Activated T-cell treated with anti-CD3 and anti-CD28 coated beads, Interleukin-2, amount 50 U/mL, for 24 hours (primary cell): ENCODE measurements at regions not wholly inside any gene's neighbourhood (a gene's known extent, or its start where the extent isn't known, plus 50 kb on each side); places are given as distances from the start of the nearest gene placed in this dataset.

Experiments
- DNase-seq: peaks from one replicate; pipeline ENCODE4 v3.0.0-alpha.2; 2020
- H3K27ac Mint-ChIP-seq: 2 replicates; pipeline ENCODE4 v1.8.0; 2020; ENCODE audit warnings: mild to moderate bottlenecking, mixed read lengths
- H3K27me3 Mint-ChIP-seq: 2 replicates; pipeline ENCODE4 v1.8.0; 2020; ENCODE audit warnings: mixed read lengths
- H3K36me3 Mint-ChIP-seq: 2 replicates; pipeline ENCODE4 v1.8.0; 2020; ENCODE audit warnings: low read depth, mixed read lengths
- H3K4me1 Mint-ChIP-seq: 2 replicates; pipeline ENCODE4 v1.8.0; 2020; ENCODE audit warnings: low read depth, mixed read lengths
- H3K4me3 Mint-ChIP-seq: 2 replicates; pipeline ENCODE4 v1.8.0; 2020; ENCODE audit warnings: mild to moderate bottlenecking, moderate library complexity, mixed read lengths
- H3K9me3 Mint-ChIP-seq: 2 replicates; pipeline ENCODE4 v1.8.0; 2020; ENCODE audit warnings: mixed read lengths

DNA sequence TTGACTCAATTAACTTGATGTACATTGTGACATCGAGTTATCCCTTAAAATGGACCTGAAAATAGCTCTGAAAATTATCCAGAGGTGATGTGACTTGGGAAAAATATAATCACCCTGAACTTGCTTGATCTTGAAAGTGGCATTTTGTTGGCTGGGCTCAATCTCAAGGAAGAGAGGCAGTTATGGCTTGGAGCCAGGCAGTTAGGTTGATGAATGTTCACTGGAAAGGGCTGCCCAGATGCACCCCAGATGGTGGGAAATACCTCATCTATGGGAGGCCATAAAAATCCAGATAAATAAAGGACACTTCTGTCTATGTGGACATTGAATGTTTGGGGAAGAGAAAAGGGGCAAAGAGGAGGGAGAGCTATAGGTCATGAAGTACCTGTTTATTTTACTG is 55.7 kb upstream of the OR5AN1 start:
- Mint-ChIP-seq H3K27me3 (peaks cover 41% of the 10 kb centered on the region), H3K9me3 (peaks cover 5% of the 10 kb centered on the region), H3K27ac (no peak overlapping the region), H3K4me3 (no peak overlapping the region), H3K4me1 (no peaks in the 10 kb centered on the region), H3K36me3 (no peaks in the 10 kb centered on the region)
- no peak for DNase-seq

GRCh38 chr11:59295435-59295834 is 63.3 kb upstream of the OR5AN1 start:
- no peak overlapping the region for H3K27ac Mint-ChIP-seq
- no peak overlapping the region for H3K4me3 Mint-ChIP-seq
- peaks cover 41% of the 10 kb centered on the region for H3K27me3 Mint-ChIP-seq
- H3K36me3 Mint-ChIP-seq: no peaks in the 10 kb centered on the region
- DNase-seq: no peak
- peaks cover 3% of the 10 kb centered on the region for H3K9me3 Mint-ChIP-seq
- H3K4me1 Mint-ChIP-seq: no peaks in the 10 kb centered on the region

DNA sequence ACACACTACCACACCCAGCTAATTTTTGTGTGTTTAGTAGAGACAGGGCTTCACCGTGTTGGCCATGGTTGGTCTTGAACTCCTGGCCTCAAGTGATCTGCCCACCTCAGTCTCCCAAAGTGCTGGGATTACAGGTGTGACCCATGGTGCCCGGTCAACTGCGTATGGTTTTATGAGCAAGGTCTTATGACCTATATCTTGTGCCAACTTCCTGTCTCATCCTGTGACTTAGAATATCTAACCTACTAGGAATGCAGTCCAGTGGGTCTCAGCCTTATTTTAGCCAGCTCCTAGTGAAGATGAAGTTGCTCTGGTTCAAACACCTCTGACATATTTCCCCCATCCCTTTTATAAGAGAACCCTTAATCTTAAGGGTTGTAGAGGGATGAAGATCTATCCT is 66.1 kb upstream of the OR5AN1 start:
- Mint-ChIP-seq H3K27me3 (peaks cover 39% of the 10 kb centered on the region), H3K36me3 (no peaks in the 10 kb centered on the region), H3K27ac (no peak overlapping the region), H3K9me3 (peaks cover 3% of the 10 kb centered on the region), H3K4me3 (no peak overlapping the region), H3K4me1 (no peaks in the 10 kb centered on the region)
- no peak for DNase-seq

GRCh38 chr11:59291228-59291627 is 67.5 kb upstream of the OR5AN1 start:
- H3K4me3 Mint-ChIP-seq: no peak overlapping the region
- no peak for DNase-seq
- peaks cover 3% of the 10 kb centered on the region for H3K9me3 Mint-ChIP-seq
- H3K27ac Mint-ChIP-seq: no peak overlapping the region
- H3K36me3 Mint-ChIP-seq: no peaks in the 10 kb centered on the region
- no peaks in the 10 kb centered on the region for H3K4me1 Mint-ChIP-seq
- peaks cover 37% of the 10 kb centered on the region for H3K27me3 Mint-ChIP-seq

DNA sequence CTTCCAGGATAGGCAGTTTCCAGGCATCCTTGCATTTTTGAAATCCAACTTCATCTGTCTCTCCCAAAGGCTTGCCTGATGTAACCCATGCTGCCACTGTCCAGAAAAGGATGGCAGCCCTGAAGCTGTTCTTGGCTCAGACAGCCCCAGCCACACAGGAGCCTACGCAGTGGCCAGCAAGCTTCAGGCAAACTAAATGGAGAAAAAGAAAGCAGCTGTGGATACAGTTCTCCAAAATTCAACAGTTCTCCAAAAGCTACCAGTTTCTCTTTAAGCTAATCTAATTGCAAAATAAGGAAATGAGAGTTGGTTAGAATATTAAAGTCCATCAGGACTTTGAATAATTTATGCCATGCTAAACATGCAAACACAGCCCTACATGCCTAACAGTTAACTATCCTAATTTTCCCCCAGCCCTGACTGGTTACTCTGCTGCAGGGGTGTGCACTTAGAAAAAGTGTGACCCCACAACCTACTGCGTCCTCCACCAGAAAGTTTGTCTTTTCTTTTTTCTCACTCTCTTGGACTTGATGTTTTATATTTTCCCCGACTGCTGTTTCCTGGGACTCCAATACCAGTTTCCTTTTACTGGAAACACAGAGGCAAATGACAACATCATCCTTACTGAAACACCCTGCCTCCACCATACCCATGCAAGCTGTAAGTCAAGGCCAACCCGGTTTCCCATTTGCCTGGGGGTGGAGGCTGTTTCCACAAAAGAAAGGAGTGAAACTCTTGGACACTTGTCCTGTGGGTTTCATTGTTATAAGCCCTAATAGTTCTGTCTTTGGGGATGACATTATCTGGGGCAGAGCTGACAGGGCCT is 69.1 kb upstream of the OR5AN1 start:
- DNase-seq: no peak
- Mint-ChIP-seq H3K27ac (no peak overlapping the region), H3K9me3 (peaks cover 3% of the 10 kb centered on the region), H3K27me3 (peaks cover 44% of the 10 kb centered on the region), H3K4me1 (peaks cover 2% of the 10 kb centered on the region), H3K4me3 (no peak overlapping the region), H3K36me3 (no peaks in the 10 kb centered on the region)

DNA sequence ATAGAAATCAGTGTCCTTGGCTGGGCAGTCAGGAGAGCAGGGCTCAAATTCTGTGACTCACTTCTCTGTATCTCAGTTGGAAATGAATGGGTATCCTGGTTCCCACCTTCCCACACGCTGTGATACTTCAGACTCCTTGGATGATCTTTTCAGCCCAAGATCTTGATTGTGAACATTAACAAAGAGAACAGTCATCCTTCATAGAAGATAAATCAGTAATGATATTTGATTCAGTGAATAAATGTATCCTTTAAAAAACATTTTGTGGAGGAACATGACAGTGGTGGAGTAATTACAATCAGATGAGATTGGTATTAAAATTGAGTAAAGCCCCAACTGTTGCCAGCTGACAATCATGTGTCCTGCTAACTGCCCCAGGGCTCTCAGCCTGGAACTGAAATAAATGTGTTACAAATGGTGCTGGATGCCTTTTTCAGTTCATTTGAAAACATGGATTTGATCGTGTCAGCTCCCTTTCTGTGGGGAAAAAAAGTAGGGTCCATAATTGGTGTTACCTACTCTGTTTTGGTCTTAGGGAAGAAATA is 72.9 kb upstream of the OR5AN1 start:
- Mint-ChIP-seq H3K4me3 (no peak overlapping the region), H3K36me3 (no peaks in the 10 kb centered on the region), H3K4me1 (peaks cover 15% of the 10 kb centered on the region), H3K9me3 (no peaks in the 10 kb centered on the region), H3K27me3 (peaks cover 44% of the 10 kb centered on the region), H3K27ac (no peak overlapping the region)
- no peak for DNase-seq

DNA sequence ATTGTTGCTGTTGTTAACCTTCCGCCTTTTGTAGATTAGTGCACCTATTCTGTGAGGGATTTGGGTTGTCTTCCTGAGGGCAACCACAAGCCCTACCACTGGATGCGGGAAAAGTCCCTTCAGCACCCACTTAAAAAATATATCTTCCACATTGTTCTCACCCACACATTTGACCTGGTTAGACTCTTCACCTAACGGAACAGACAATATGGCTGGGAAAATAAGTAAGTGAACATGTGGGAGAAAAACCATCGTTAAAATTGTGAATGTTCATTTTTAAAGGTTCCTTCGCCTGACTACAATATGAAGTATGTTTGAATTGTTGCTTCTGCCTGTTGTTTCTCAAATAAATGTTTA is 72.0 kb upstream of the MPEG1 start:
- Mint-ChIP-seq H3K9me3 (no peaks in the 10 kb centered on the region), H3K36me3 (no peaks in the 10 kb centered on the region), H3K4me1 (peaks cover 15% of the 10 kb centered on the region), H3K4me3 (no peak overlapping the region), H3K27ac (no peak overlapping the region), H3K27me3 (peaks cover 44% of the 10 kb centered on the region)
- no peak for DNase-seq

- Mint-ChIP-seq H3K27me3 (peaks cover 44% of the 10 kb centered on the region), H3K27ac (no peak overlapping the region), H3K4me3 (peak overlapping the region; percentile 16), H3K4me1 (peaks cover 15% of the 10 kb centered on the region), H3K36me3 (no peaks in the 10 kb centered on the region), H3K9me3 (no peaks in the 10 kb centered on the region)
- peak; percentile 50 for DNase-seq
Measured at GRCh38 chr11:59283825-59284772, 71.4 kb upstream of the MPEG1 start.

DNA sequence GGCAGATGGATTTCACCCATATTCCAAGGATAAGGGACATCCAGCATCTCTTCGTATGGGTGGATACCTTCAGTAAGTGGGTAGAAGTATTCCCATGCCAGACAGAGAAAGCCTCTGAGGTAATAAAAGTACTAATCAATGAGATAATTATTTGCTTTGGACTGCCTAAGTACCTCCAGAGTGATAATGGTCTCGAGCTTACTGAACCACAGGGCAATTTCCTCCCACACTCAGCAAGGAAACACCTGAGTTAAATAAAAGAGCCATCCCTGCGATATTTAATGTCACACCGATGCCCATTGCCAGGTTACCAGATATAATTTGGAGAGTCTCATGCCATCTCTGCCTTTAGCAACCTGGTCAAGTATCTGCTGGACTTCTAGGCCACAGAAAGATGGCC is 70.6 kb upstream of the MPEG1 start:
- no peaks in the 10 kb centered on the region for H3K36me3 Mint-ChIP-seq
- no peak overlapping the region for H3K4me3 Mint-ChIP-seq

GRCh38 chr11:59281177-59281576 is 68.5 kb upstream of the MPEG1 start:
- Mint-ChIP-seq H3K4me1 (peaks cover 15% of the 10 kb centered on the region), H3K27me3 (peaks cover 25% of the 10 kb centered on the region), H3K27ac (no peak overlapping the region), H3K9me3 (no peaks in the 10 kb centered on the region), H3K36me3 (no peaks in the 10 kb centered on the region), H3K4me3 (no peak overlapping the region)
- DNase-seq: no peak

More for the DNA sequence above, 70.6 kb upstream of the MPEG1 start:
- H3K27ac Mint-ChIP-seq: no peak overlapping the region
- DNase-seq: no peak
- H3K9me3 Mint-ChIP-seq: no peaks in the 10 kb centered on the region
- peaks cover 38% of the 10 kb centered on the region for H3K27me3 Mint-ChIP-seq
- peaks cover 15% of the 10 kb centered on the region for H3K4me1 Mint-ChIP-seq

GRCh38 chr11:59273373-59273841 is 60.7 kb upstream of the MPEG1 start:
- Mint-ChIP-seq H3K36me3 (no peaks in the 10 kb centered on the region), H3K27ac (no peak overlapping the region), H3K27me3 (no peaks in the 10 kb centered on the region), H3K4me3 (no peak overlapping the region), H3K9me3 (no peaks in the 10 kb centered on the region), H3K4me1 (peaks cover 20% of the 10 kb centered on the region)
- no peak for DNase-seq

DNA sequence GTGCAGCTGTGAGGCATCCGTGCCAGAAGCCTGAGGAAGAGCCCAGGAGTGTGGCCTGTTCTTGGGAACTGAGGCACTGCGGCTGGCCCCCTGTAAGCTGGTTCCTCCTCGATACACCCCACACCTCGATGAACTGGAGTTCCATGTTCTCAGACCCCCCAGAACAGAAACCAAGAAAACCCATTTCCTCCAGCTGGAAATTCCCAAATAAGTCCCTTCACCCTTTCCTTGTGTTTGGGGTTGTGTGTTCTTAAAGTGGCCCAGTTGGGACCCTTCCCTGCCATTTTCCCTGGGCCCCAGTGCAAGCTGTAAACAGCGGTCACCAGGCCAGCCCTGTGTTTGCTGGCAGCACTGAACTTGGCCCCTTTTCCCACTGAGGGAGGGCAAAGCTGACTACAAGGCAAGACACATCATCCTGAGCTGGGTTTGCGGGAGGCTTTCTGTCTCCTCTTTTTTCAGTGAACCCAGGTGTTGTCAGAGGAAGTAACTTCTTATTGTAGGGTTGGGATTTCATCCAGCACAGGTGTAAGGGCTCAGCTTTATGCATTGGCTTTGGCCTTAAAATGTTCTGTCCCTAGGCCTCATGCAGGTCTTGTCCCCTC is 60.1 kb upstream of the MPEG1 start:
- Mint-ChIP-seq H3K9me3 (no peaks in the 10 kb centered on the region), H3K36me3 (no peaks in the 10 kb centered on the region), H3K4me1 (peaks cover 20% of the 10 kb centered on the region), H3K27me3 (no peaks in the 10 kb centered on the region), H3K27ac (no peak overlapping the region), H3K4me3 (no peak overlapping the region)
- DNase-seq: no peak

- Mint-ChIP-seq H3K4me3 (no peak overlapping the region), H3K36me3 (no peaks in the 10 kb centered on the region), H3K27me3 (no peaks in the 10 kb centered on the region), H3K9me3 (no peaks in the 10 kb centered on the region), H3K27ac (no peak overlapping the region), H3K4me1 (peaks cover 20% of the 10 kb centered on the region)
- no peak for DNase-seq
Measured at GRCh38 chr11:59271811-59272327, 59.1 kb upstream of the MPEG1 start.

DNA sequence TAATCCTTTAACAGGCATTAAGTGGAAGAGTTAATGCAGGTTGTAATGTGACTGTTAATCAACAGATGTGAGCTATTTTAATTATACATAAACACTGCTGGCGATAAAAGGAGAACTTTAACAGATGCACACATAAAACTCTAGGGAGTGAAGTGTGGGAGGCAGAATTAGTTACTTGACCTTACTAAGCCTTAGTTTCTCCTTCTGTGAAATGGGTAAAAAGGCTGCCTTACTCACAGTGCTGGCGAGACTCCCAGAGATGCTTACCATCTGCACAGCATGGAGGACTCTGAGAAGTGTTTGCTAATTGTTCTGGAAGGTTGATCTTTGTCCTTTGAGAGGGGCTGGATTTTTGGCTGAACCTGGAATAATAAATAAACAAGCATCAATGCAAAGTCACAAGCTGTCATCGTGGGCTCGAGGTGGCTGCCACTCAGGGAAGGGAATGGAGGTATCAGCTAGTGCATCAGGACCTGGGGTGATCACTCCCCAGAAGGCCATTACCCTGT is 58.6 kb upstream of the MPEG1 start:
- no peaks in the 10 kb centered on the region for H3K27me3 Mint-ChIP-seq
- H3K4me1 Mint-ChIP-seq: peaks cover 20% of the 10 kb centered on the region
- H3K36me3 Mint-ChIP-seq: no peaks in the 10 kb centered on the region
- no peaks in the 10 kb centered on the region for H3K9me3 Mint-ChIP-seq
- no peak overlapping the region for H3K4me3 Mint-ChIP-seq
- DNase-seq: no peak
- no peak overlapping the region for H3K27ac Mint-ChIP-seq
